ENCODE measurements at regions not wholly inside any gene's neighbourhood (a gene's known extent, or its start where the extent isn't known, plus 50 kb on each side); places are given as distances from the start of the nearest gene placed in this dataset.

GRCh38 chr3:194890091-194890490, 204.4 kb downstream of the FAM43A start:
- Histone ChIP-seq H3K9ac (ENCODE audit: low read length) (no peak overlapping the region), H4K20me1 (ENCODE audit: insufficient read depth) (no peaks in the 10 kb centered on the region), H3K27me3 (ENCODE audit: insufficient read depth, low read depth, low read length) (no peaks in the 10 kb centered on the region), H3K27ac (ENCODE audit: low read length) (no peak overlapping the region), H3K79me2 (replicated peaks; ENCODE audit: insufficient read depth, low read length) (no peaks in the 10 kb centered on the region), H3K9me3 (ENCODE audit: low read length) (peaks cover under 1% of the 10 kb centered on the region), H3K9me2 (ENCODE audit: insufficient read depth, low read length) (no peaks in the 10 kb centered on the region), H3K36me3 (ENCODE audit: insufficient read depth, low read length) (no peaks in the 10 kb centered on the region), H2AFZ (ENCODE audit: low read depth, low read length) (no peak overlapping the region), H3K4me3 (ENCODE audit: low read length) (no peak overlapping the region), H3K4me2 (ENCODE audit: low read length) (no peak overlapping the region), H3F3A (ENCODE audit: insufficient read depth, low read length, poor library complexity, severe bottlenecking) (no peaks in the 10 kb centered on the region)
- TF ChIP-seq TAF1 (IDR thresholded peaks at IDR 0.05; ENCODE audit: low read depth): no peak
- no peak for TF ChIP-seq REST (IDR thresholded peaks at IDR 0.05; ENCODE audit: borderline replicate concordance)
- TF ChIP-seq, protein P1, sequence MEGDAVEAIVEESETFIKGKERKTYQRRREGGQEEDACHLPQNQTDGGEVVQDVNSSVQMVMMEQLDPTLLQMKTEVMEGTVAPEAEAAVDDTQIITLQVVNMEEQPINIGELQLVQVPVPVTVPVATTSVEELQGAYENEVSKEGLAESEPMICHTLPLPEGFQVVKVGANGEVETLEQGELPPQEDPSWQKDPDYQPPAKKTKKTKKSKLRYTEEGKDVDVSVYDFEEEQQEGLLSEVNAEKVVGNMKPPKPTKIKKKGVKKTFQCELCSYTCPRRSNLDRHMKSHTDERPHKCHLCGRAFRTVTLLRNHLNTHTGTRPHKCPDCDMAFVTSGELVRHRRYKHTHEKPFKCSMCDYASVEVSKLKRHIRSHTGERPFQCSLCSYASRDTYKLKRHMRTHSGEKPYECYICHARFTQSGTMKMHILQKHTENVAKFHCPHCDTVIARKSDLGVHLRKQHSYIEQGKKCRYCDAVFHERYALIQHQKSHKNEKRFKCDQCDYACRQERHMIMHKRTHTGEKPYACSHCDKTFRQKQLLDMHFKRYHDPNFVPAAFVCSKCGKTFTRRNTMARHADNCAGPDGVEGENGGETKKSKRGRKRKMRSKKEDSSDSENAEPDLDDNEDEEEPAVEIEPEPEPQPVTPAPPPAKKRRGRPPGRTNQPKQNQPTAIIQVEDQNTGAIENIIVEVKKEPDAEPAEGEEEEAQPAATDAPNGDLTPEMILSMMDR (IDR thresholded peaks at IDR 0.05; ENCODE audit: poor library complexity, severe bottlenecking): no peak
- TF ChIP-seq MXI1 (conservative IDR thresholded peaks at IDR 0.05; ENCODE audit: poor library complexity, severe bottlenecking): no peak
- no peak for TF ChIP-seq SMC3 (conservative IDR thresholded peaks at IDR 0.05; ENCODE audit: poor library complexity)
- TF ChIP-seq EP300 (conservative IDR thresholded peaks at IDR 0.05; ENCODE audit: poor library complexity, severe bottlenecking): no peak
- no peak for TF ChIP-seq POLR2AphosphoS5 (IDR thresholded peaks at IDR 0.05)
- no peak for TF ChIP-seq EZH2 (IDR thresholded peaks at IDR 0.05; ENCODE audit: borderline replicate concordance, insufficient read depth, low read length, poor library complexity, severe bottlenecking)

GRCh38 chr3:194893121-194893987, 207.7 kb downstream of the FAM43A start:
- Histone ChIP-seq H3K79me2 (replicated peaks; ENCODE audit: insufficient read depth, low read length) (no peaks in the 10 kb centered on the region), H2AFZ (ENCODE audit: low read depth, low read length) (no peak overlapping the region), H3K27me3 (ENCODE audit: insufficient read depth, low read depth, low read length) (no peaks in the 10 kb centered on the region)

More at GRCh38 chr3:194893121-194893987, 207.7 kb downstream of the FAM43A start:
- H3K4me2 ChIP-seq (ENCODE audit: low read length): no peak overlapping the region
- TF ChIP-seq EZH2 (IDR thresholded peaks at IDR 0.05; ENCODE audit: borderline replicate concordance, insufficient read depth, low read length, poor library complexity, severe bottlenecking) (no peak), REST (IDR thresholded peaks at IDR 0.05; ENCODE audit: borderline replicate concordance) (no peak), RAD21 (conservative IDR thresholded peaks at IDR 0.05) (no peak), EP300 (conservative IDR thresholded peaks at IDR 0.05; ENCODE audit: poor library complexity, severe bottlenecking) (no peak), TAF1 (IDR thresholded peaks at IDR 0.05; ENCODE audit: low read depth) (no peak), SMC3 (conservative IDR thresholded peaks at IDR 0.05; ENCODE audit: poor library complexity) (no peak), POLR2AphosphoS5 (IDR thresholded peaks at IDR 0.05) (no peak), MXI1 (conservative IDR thresholded peaks at IDR 0.05; ENCODE audit: poor library complexity, severe bottlenecking) (no peak)
- TF ChIP-seq, protein P1 (IDR thresholded peaks at IDR 0.05; ENCODE audit: poor library complexity, severe bottlenecking): no peak
- no peaks in the 10 kb centered on the region for H3K9me3 ChIP-seq (ENCODE audit: low read length)
- H4K20me1 ChIP-seq (ENCODE audit: insufficient read depth): no peaks in the 10 kb centered on the region
- no peak overlapping the region for H3K4me3 ChIP-seq (ENCODE audit: low read length)
- no peaks in the 10 kb centered on the region for H3K36me3 ChIP-seq (ENCODE audit: insufficient read depth, low read length)
- H3K9ac ChIP-seq (ENCODE audit: low read length): no peak overlapping the region
- no peaks in the 10 kb centered on the region for H3K9me2 ChIP-seq (ENCODE audit: insufficient read depth, low read length)
- no peak overlapping the region for H3K27ac ChIP-seq (ENCODE audit: low read length)
- no peaks in the 10 kb centered on the region for H3F3A ChIP-seq (ENCODE audit: insufficient read depth, low read length, poor library complexity, severe bottlenecking)
